B cell (primary cell): ENCODE measurements at regions not wholly inside any gene's neighbourhood (a gene's known extent, or its start where the extent isn't known, plus 50 kb on each side); places are given as distances from the start of the nearest gene placed in this dataset.

Experiments
- ATAC-seq: fragments of 200-7000 bp; cut with Tn5 transposase; one replicate; pipeline ENCODE4 v1.10.0; 2021; ENCODE audit warnings: low read depth, mild to moderate bottlenecking, moderate number of reproducible peaks, moderate library complexity
- CTCF ChIA-PET: fragments of 350-600 bp; sonication (Branson Sonifier 250); formaldehyde crosslinking; loops from one replicate; lab custom pipeline; 2021; ENCODE audit warnings: antibody characterized with exemption, inconsistent platforms; lab: Charles Lee
- POLR2A ChIA-PET: fragments of 350-600 bp; sonication (Branson Sonifier 250); formaldehyde crosslinking; loops from one replicate; lab custom pipeline; 2021; ENCODE audit warnings: antibody characterized with exemption; lab: Charles Lee
- DNase-seq: peaks from one replicate; pipeline ENCODE4 v3.0.0; 2013
- H2AFZ ChIP-seq: 2 replicates; pipeline ENCODE4 v1.6.1; 2012; ENCODE audit warnings: mild to moderate bottlenecking, low read depth, low read length; ENCODE audit not compliant: insufficient read depth, poor library complexity, severe bottlenecking
- H3K27ac ChIP-seq, 2 donors: 1 replicate in 1 of 2; 2 replicates in 1 of 2; pipeline ENCODE4 v1.5.1; 2012 to 2013; ENCODE audit warnings: low read length in 2 of 2, mild to moderate bottlenecking in 2 of 2, moderate library complexity in 1 of 2
- H3K27me3 ChIP-seq, 4 experiments: fragments of 200-600 bp in 1 of 4; sonication (generic) in 1 of 4; replicated peaks in 1 of 4; 1 replicate in 2 of 4; 2 replicates in 2 of 4; pipeline versions ENCODE4 v1.6.1 to v1.7.0; 2013 to 2016; ENCODE audit warnings: low read length in 3 of 4, mild to moderate bottlenecking in 2 of 4, mixed read lengths in 1 of 4, moderate library complexity in 1 of 4; ENCODE audit not compliant: insufficient read depth in 4 of 4, control insufficient read depth in 3 of 4; ENCODE audit errors: control extremely low read depth in 1 of 4
- H3K36me3 ChIP-seq, 2 experiments: replicated peaks in 1 of 2; 1 replicate in 1 of 2; 2 replicates in 1 of 2; pipeline versions ENCODE4 v1.6.1 to v1.7.1; 2013; ENCODE audit warnings: low read length in 1 of 2; ENCODE audit not compliant: insufficient read depth in 2 of 2, control insufficient read depth in 1 of 2; ENCODE audit errors: control extremely low read depth in 1 of 2, extremely low read depth in 1 of 2
- H3K4me1 ChIP-seq, 2 donors: fragments of 200-600 bp in 1 of 2; sonication (generic) in 1 of 2; 1 replicate in 1 of 2; 2 replicates in 1 of 2; pipeline versions ENCODE4 v1.5.1 to v1.6.1; 2013 to 2017; ENCODE audit warnings: low read length in 2 of 2; ENCODE audit not compliant: control insufficient read depth in 2 of 2, insufficient read depth in 2 of 2
- H3K4me2 ChIP-seq: replicated peaks from 2 replicates; pipeline ENCODE3; 2012; ENCODE audit warnings: mild to moderate bottlenecking, low read depth, low read length; ENCODE audit not compliant: poor library complexity, severe bottlenecking
- H3K4me3 ChIP-seq, 5 experiments: fragments of 200-600 bp in 1 of 5; sonication (generic) in 1 of 5; 1 replicate in 3 of 5; 2 replicates in 2 of 5; pipeline versions ENCODE4 v1.5.1 to v1.7.0; 2011 to 2016; ENCODE audit warnings: low read length in 4 of 5, mild to moderate bottlenecking in 4 of 5, low read depth in 2 of 5, control low read depth in 1 of 5, moderate library complexity in 1 of 5; ENCODE audit not compliant: insufficient read depth in 1 of 5; ENCODE audit errors: control extremely low read depth in 1 of 5, extremely low read depth in 1 of 5
- H3K79me2 ChIP-seq: fragments of 200-600 bp; sonication (generic); one replicate; pipeline ENCODE4 v1.6.0; 2016; ENCODE audit warnings: low read length; ENCODE audit not compliant: control insufficient read depth, insufficient read depth
- H3K9ac ChIP-seq: fragments of 200-600 bp; sonication (generic); 2 replicates; pipeline ENCODE4 v1.6.1; 2017; ENCODE audit warnings: mild to moderate bottlenecking, low read length, moderate library complexity
- H3K9me3 ChIP-seq, 3 donors: one replicate each; pipeline versions ENCODE4 v1.6.1 to v1.7.1; 2013; ENCODE audit warnings: low read length in 2 of 3; ENCODE audit not compliant: control insufficient read depth in 2 of 3, insufficient read depth in 1 of 3; ENCODE audit errors: control extremely low read depth in 1 of 3
- H4K20me1 ChIP-seq: 2 replicates; pipeline ENCODE4 v1.6.0; 2012; ENCODE audit warnings: mild to moderate bottlenecking, low read length; ENCODE audit not compliant: insufficient read depth, control insufficient read depth, poor library complexity, severe bottlenecking
- H3K27ac Mint-ChIP-seq: one replicate; pipeline ENCODE4 v1.8.0; 2021; ENCODE audit warnings: mixed read lengths
- H3K27me3 Mint-ChIP-seq: one replicate; pipeline ENCODE4 v1.8.0; 2021; ENCODE audit warnings: mixed read lengths
- H3K4me1 Mint-ChIP-seq: one replicate; pipeline ENCODE4 v1.8.0; 2021; ENCODE audit warnings: mixed read lengths
- H3K4me3 Mint-ChIP-seq: one replicate; pipeline ENCODE4 v1.8.0; 2021; ENCODE audit warnings: mixed read lengths
- H3K9me3 Mint-ChIP-seq: one replicate; pipeline ENCODE4 v1.8.0; 2022; ENCODE audit warnings: mixed read lengths; ENCODE audit not compliant: insufficient read depth
- EZH2 ChIP-seq: IDR thresholded peaks from 2 replicates; pipeline ENCODE4 v1.6.1; 2012; ENCODE audit warnings: borderline replicate concordance, low read depth, mild to moderate bottlenecking, moderate library complexity, low read length; ENCODE audit not compliant: insufficient read depth, poor library complexity, severe bottlenecking
- WGBS: methylation state at CpG from one replicate; pipeline ENCODE4 v1.1.5; 2013; ENCODE audit warnings: missing lambda C conversion rate; ENCODE audit not compliant: insufficient coverage; 5-methylcytosine and 5-hydroxymethylcytosine counted together
- intact Hi-C: fragments of 100-400 bp; cut with micrococcal nuclease; formaldehyde crosslinking; loops from one replicate; pipeline ENCODE4 v1.10.0; 2022
- TF ChIP-seq, protein P1 (sequence below): fragments of 200-600 bp; IDR thresholded peaks from one replicate; pipeline ENCODE4 v1.8.0; 2022; ENCODE audit warnings: antibody characterized with exemption, mild to moderate bottlenecking

DNA sequence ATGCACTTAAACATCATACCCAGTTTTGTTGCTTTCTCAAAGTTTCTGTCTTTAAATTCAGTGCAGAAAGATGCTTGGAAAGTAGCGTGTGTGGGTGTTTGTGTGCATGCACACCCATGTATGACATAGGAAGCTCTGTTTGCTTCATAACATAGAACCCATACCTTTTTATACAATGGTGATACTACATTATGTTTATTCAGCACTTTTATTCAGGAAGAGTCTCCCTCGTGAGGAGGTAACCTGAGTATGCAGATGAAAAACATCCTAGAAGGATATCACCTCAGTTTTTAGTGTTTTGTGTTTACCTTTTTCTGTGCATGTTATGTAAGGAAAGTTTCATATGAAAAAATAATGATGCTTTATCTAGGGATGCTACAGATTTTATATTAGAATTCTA, 111.2 kb downstream of the SST start:
- Histone ChIP-seq H3K27me3 (peaks cover 0 to 7% (median 2%) of the 10 kb centered on the region in 4 experiments), H3K36me3 (no peaks in the 10 kb centered on the region), H4K20me1 (no peaks in the 10 kb centered on the region), H3K27ac (no peak overlapping the region), H3K9me3 (no peaks in the 10 kb centered on the region), H3K4me3 (no peak overlapping the region), H3K4me1 (no peaks in the 10 kb centered on the region), H2AFZ (no peak overlapping the region), H3K79me2 (no peaks in the 10 kb centered on the region), H3K4me2 (no peak overlapping the region), H3K9ac (no peak overlapping the region)
- Mint-ChIP-seq H3K9me3 (no peaks in the 10 kb centered on the region), H3K4me1 (no peaks in the 10 kb centered on the region), H3K4me3 (no peak overlapping the region), H3K27ac (no peak overlapping the region), H3K27me3 (peaks cover 2% of the 10 kb centered on the region)
- intact Hi-C loops: no loop called here
- ATAC-seq: no peak
- no peak for TF ChIP-seq EZH2
- TF ChIP-seq, protein P1, sequence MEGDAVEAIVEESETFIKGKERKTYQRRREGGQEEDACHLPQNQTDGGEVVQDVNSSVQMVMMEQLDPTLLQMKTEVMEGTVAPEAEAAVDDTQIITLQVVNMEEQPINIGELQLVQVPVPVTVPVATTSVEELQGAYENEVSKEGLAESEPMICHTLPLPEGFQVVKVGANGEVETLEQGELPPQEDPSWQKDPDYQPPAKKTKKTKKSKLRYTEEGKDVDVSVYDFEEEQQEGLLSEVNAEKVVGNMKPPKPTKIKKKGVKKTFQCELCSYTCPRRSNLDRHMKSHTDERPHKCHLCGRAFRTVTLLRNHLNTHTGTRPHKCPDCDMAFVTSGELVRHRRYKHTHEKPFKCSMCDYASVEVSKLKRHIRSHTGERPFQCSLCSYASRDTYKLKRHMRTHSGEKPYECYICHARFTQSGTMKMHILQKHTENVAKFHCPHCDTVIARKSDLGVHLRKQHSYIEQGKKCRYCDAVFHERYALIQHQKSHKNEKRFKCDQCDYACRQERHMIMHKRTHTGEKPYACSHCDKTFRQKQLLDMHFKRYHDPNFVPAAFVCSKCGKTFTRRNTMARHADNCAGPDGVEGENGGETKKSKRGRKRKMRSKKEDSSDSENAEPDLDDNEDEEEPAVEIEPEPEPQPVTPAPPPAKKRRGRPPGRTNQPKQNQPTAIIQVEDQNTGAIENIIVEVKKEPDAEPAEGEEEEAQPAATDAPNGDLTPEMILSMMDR: no peak
- CTCF ChIA-PET: no interaction called here
- no peak for DNase-seq
- no CpG with 5 or more reads among the region's 2 CpGs for WGBS
- POLR2A ChIA-PET: no interaction called here

DNA sequence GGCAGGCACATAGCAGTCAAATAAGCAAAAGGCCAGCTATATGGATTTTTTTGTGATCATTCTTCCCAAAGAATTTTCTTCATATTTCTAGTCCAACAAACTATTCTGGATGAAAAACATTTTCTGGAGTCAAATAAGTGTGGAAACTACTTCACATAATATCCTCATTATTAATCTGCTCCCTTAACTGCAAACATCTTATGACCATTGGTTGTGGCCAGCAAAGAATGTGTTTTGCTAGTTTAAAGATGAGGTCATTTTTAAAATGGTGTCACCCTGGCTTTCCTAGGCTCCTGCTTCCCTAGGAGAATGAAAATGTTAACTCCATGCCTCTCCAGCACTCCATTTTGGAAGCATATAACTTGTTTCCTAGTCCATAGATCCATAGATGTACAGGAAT, 118.8 kb downstream of the SST start:
- Histone ChIP-seq H3K4me1 (no peaks in the 10 kb centered on the region), H3K79me2 (no peaks in the 10 kb centered on the region), H3K4me3 (no peak overlapping the region), H3K27ac (no peak overlapping the region), H2AFZ (no peak overlapping the region), H4K20me1 (no peaks in the 10 kb centered on the region), H3K36me3 (no peaks in the 10 kb centered on the region), H3K9ac (no peak overlapping the region), H3K9me3 (no peaks in the 10 kb centered on the region), H3K4me2 (no peak overlapping the region), H3K27me3 (peaks cover 0 to 12% (median 0%) of the 10 kb centered on the region in 4 experiments)
- Mint-ChIP-seq H3K4me3 (no peak overlapping the region), H3K4me1 (no peaks in the 10 kb centered on the region), H3K27me3 (peaks cover 30% of the 10 kb centered on the region), H3K27ac (no peak overlapping the region), H3K9me3 (no peaks in the 10 kb centered on the region)
- POLR2A ChIA-PET: no interaction called here
- CTCF ChIA-PET: no interaction called here
- DNase-seq (no peak), ATAC-seq (no peak)
- intact Hi-C loops: no loop called here
- TF ChIP-seq EZH2: no peak
- TF ChIP-seq, protein P1: no peak
